ENCODE measurements at regions not wholly inside any gene's neighbourhood (a gene's known extent, or its start where the extent isn't known, plus 50 kb on each side); places are given as distances from the start of the nearest gene placed in this dataset.

DNA sequence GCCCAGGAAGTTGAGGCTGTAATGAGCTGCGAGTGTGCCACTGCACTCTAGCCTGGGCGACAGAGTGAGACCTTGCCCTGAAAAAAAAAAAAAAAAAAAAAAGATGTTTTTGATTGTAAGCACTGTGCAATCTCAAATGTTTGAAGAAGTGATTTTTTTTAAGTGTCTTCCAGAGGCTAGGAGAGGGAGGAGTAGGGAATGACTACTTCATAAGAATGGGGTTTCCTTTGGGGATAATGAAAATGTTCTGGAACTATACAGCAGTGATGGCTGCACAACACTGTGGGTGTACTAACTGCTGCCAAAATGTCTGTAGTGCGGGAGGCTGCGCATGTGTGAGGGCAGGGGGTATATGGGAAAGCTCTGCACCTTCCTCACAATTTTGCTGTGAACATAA is 83.7 kb downstream of the MCFD2 start:
- ATAC-seq (ENCODE audit: insufficient read depth, low read depth) = no peak
- TF ChIP-seq EZH2 (IDR thresholded peaks at IDR 0.05; ENCODE audit: borderline replicate concordance, low read depth, low read length, severe bottlenecking) = no peak
- TF ChIP-seq, protein P1, sequence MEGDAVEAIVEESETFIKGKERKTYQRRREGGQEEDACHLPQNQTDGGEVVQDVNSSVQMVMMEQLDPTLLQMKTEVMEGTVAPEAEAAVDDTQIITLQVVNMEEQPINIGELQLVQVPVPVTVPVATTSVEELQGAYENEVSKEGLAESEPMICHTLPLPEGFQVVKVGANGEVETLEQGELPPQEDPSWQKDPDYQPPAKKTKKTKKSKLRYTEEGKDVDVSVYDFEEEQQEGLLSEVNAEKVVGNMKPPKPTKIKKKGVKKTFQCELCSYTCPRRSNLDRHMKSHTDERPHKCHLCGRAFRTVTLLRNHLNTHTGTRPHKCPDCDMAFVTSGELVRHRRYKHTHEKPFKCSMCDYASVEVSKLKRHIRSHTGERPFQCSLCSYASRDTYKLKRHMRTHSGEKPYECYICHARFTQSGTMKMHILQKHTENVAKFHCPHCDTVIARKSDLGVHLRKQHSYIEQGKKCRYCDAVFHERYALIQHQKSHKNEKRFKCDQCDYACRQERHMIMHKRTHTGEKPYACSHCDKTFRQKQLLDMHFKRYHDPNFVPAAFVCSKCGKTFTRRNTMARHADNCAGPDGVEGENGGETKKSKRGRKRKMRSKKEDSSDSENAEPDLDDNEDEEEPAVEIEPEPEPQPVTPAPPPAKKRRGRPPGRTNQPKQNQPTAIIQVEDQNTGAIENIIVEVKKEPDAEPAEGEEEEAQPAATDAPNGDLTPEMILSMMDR (IDR thresholded peaks at IDR 0.05; ENCODE audit: borderline replicate concordance, extremely low read depth, low read length, poor library complexity, severe bottlenecking) = no peak
- no peak overlapping the region for H2AFZ ChIP-seq (ENCODE audit: low read depth, low read length)
- H3K4me1 ChIP-seq (ENCODE audit: insufficient read depth, low read length) = no peaks in the 10 kb centered on the region
- H3K9ac ChIP-seq (ENCODE audit: low read depth, low read length) = no peak overlapping the region
- no peaks in the 10 kb centered on the region for H3K79me2 ChIP-seq (ENCODE audit: insufficient read depth, low read length)
- no peaks in the 10 kb centered on the region for H4K20me1 ChIP-seq (ENCODE audit: insufficient read depth, low read length)
- H3K27me3 ChIP-seq (ENCODE audit: insufficient read depth, low read length, poor library complexity) = peaks cover 4% of the 10 kb centered on the region
- no peaks in the 10 kb centered on the region for H3K9me3 ChIP-seq (ENCODE audit: insufficient read depth, low read length, severe bottlenecking)
- H3K27ac ChIP-seq (ENCODE audit: low read length) = no peak overlapping the region
- no peak for DNase-seq
- H3K4me2 ChIP-seq (ENCODE audit: insufficient read depth, low read length) = no peak overlapping the region
- H3K4me3 ChIP-seq (ENCODE audit: low read depth in 1 of 2, low read length in 2 of 2) = no peak overlapping the region
- H3K36me3 ChIP-seq (ENCODE audit: insufficient read depth, low read length) = no peaks in the 10 kb centered on the region

GRCh38 chr2:46831051-46831868 is 84.3 kb downstream of the MCFD2 start:
- Histone ChIP-seq H4K20me1 (ENCODE audit: insufficient read depth, low read length) (no peaks in the 10 kb centered on the region), H3K79me2 (ENCODE audit: insufficient read depth, low read length) (no peaks in the 10 kb centered on the region), H3K4me2 (ENCODE audit: insufficient read depth, low read length) (no peak overlapping the region), H3K27ac (ENCODE audit: low read length) (no peak overlapping the region), H3K36me3 (ENCODE audit: insufficient read depth, low read length) (no peaks in the 10 kb centered on the region), H3K4me1 (ENCODE audit: insufficient read depth, low read length) (no peaks in the 10 kb centered on the region), H2AFZ (ENCODE audit: low read depth, low read length) (no peak overlapping the region), H3K27me3 (ENCODE audit: insufficient read depth, low read length, poor library complexity) (peaks cover 4% of the 10 kb centered on the region), H3K9me3 (ENCODE audit: insufficient read depth, low read length, severe bottlenecking) (no peaks in the 10 kb centered on the region), H3K4me3 (ENCODE audit: low read depth in 1 of 2, low read length in 2 of 2) (no peak overlapping the region), H3K9ac (ENCODE audit: low read depth, low read length) (no peak overlapping the region)
- no peak for TF ChIP-seq EZH2 (IDR thresholded peaks at IDR 0.05; ENCODE audit: borderline replicate concordance, low read depth, low read length, severe bottlenecking)
- TF ChIP-seq, protein P1 (IDR thresholded peaks at IDR 0.05; ENCODE audit: borderline replicate concordance, extremely low read depth, low read length, poor library complexity, severe bottlenecking) = no peak
- DNase-seq = no peak
- ATAC-seq (ENCODE audit: insufficient read depth, low read depth) = no peak

- ATAC-seq (ENCODE audit: insufficient read depth, low read depth) (peak; percentile 61), DNase-seq (peak; percentile 25)
- Histone ChIP-seq H2AFZ (ENCODE audit: low read depth, low read length) (no peak overlapping the region), H3K79me2 (ENCODE audit: insufficient read depth, low read length) (no peaks in the 10 kb centered on the region), H3K4me2 (ENCODE audit: insufficient read depth, low read length) (no peak overlapping the region), H3K36me3 (ENCODE audit: insufficient read depth, low read length) (no peaks in the 10 kb centered on the region), H3K9ac (ENCODE audit: low read depth, low read length) (no peak overlapping the region), H3K27ac (ENCODE audit: low read length) (no peak overlapping the region), H3K4me3 (ENCODE audit: low read depth in 1 of 2, low read length in 2 of 2) (no peak overlapping the region), H3K27me3 (ENCODE audit: insufficient read depth, low read length, poor library complexity) (peaks cover 4% of the 10 kb centered on the region), H3K4me1 (ENCODE audit: insufficient read depth, low read length) (no peaks in the 10 kb centered on the region), H4K20me1 (ENCODE audit: insufficient read depth, low read length) (no peaks in the 10 kb centered on the region), H3K9me3 (ENCODE audit: insufficient read depth, low read length, severe bottlenecking) (no peaks in the 10 kb centered on the region)
- no peak for TF ChIP-seq EZH2 (IDR thresholded peaks at IDR 0.05; ENCODE audit: borderline replicate concordance, low read depth, low read length, severe bottlenecking)
- TF ChIP-seq, protein P1 (IDR thresholded peaks at IDR 0.05; ENCODE audit: borderline replicate concordance, extremely low read depth, low read length, poor library complexity, severe bottlenecking) = no peak
These were observed 86.2 kb downstream of the MCFD2 start for GRCh38 chr2:46829231-46829995.

Data from DND-41 (cell line).